Uterus (tissue), 2 donors: ENCODE measurements at regions not wholly inside any gene's neighbourhood (a gene's known extent, or its start where the extent isn't known, plus 50 kb on each side); places are given as distances from the start of the nearest gene placed in this dataset.

ENCODE experiments used
- CTCF ChIP-seq, 4 experiments: fragments of 200-600 bp in 2 of 4; fragments of 450-650 bp in 2 of 4; sonication (generic) in 2 of 4; IDR thresholded peaks; one replicate each; pipeline ENCODE4 v1.5.1; 2016 to 2019; ENCODE audit warnings: antibody characterized with exemption in 4 of 4, mild to moderate bottlenecking in 2 of 4, moderate library complexity in 1 of 4
- POLR2A ChIP-seq, 2 donors: fragments of 450-650 bp; IDR thresholded peaks; one replicate each; pipeline ENCODE4 v1.6.1; 2016; ENCODE audit warnings: antibody characterized with exemption in 2 of 2, mild to moderate bottlenecking in 1 of 2, moderate library complexity in 1 of 2

- no peak for TF ChIP-seq CTCF (IDR thresholded peaks at IDR 0.05)
- TF ChIP-seq POLR2A (IDR thresholded peaks at IDR 0.05): no peak
Measured at GRCh38 chr4:114161809-114162208, 182.4 kb upstream of the ARSJ start.
